HG03432 (cell line): ENCODE measurements at regions not wholly inside any gene's neighbourhood (a gene's known extent, or its start where the extent isn't known, plus 50 kb on each side); places are given as distances from the start of the nearest gene placed in this dataset.
"Not testable (repeated sequence)": the region's sequence is repeated elsewhere in the genome, so short reads cannot be mapped to it uniquely, and the experiment has no call there.

Experiments used
- ATAC-seq: cut with Tn5 transposase; IDR thresholded peaks from one replicate; pipeline ENCODE4 v1.9.1; 2021; ENCODE audit warnings: mild to moderate bottlenecking, moderate library complexity; ENCODE audit not compliant: unreplicated experiment

GRCh38 chr1:166784646-166785045 is 54.6 kb upstream of the POGK start:
- not testable (repeated sequence) for ATAC-seq

- ATAC-seq = no peak
These were observed 53.3 kb upstream of the POGK start for GRCh38 chr1:166785987-166786386.

- ATAC-seq = no peak
These were observed 50.0 kb upstream of the POGK start for GRCh38 chr1:166789286-166789685.
